ENCODE measurements at regions not wholly inside any gene's neighbourhood (a gene's known extent, or its start where the extent isn't known, plus 50 kb on each side); places are given as distances from the start of the nearest gene placed in this dataset.

DNA sequence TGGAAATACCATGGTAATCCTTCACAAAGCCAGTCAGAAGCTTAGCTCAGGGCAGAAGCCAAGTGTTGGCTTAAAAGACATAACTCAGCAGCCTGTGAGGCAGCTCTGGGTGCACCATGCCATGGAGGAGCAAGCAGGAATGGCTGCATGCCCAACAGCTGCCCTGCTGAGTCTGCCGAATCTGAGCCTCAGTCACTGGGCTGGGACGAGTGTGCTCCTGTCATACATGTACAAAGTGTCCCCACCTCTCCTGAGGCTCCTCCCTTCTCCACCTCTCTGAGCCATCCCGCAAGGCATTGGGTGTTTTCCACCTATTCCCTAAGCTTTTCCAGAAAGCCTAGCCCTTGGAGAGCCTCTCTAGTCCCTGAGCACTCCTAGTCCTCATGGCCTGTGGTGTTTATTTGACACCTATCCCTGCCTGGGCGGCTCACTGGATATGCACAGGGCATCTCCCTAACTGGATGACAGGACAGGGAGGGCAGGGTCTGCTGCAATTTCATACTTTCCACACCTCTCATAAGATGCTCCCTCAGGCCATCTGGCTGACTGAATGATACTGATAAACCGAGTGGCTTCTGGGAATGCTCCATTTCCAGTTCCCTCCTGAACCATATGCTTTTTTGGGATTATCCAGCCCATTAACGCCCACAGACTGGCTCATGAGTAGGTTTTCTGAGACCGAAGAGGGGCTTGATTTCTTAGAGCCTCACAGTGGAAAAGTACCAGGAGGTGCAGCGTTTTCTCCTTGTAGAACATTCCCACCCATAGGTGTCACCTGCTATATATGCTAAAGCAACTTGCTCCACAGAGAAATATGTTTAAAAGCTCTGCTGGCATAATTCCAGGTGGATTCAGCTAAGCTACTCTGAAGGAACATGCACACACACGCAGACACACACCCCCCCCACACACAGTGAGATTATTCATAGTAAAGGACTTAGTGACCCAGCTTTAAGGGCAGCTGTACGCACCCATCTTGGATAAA, 199.3 kb downstream of the SNX10 start:
- Mint-ChIP-seq H3K4me3 (no peak overlapping the region), H3K4me1 (no peaks in the 10 kb centered on the region), H3K27me3 (peaks cover 33% of the 10 kb centered on the region), H3K27ac (no peak overlapping the region), H3K36me3 (no peaks in the 10 kb centered on the region), H3K9me3 (no peaks in the 10 kb centered on the region)
- ATAC-seq, result no peak

DNA sequence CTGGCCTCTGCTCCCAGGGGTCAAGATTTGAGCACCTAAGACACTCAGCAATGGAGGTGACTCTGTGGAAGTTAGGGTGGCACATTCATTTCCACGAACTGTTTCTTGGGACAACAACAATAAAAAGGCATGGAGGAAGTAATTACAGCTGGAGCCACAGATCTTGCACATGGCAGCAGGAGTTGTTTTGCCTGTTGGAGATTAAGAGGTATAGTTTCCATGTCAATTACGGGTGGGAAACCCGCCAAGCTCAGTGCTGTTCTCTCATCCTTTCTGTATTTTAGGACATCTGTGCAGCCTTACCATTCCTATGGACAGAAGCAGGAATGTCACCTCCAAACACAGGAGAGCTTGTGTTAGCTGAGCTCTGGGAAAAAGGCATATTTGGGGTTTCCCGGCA, 201.2 kb downstream of the SNX10 start:
- Mint-ChIP-seq H3K4me3 (no peak overlapping the region), H3K4me1 (no peaks in the 10 kb centered on the region), H3K27me3 (peaks cover 33% of the 10 kb centered on the region), H3K9me3 (no peaks in the 10 kb centered on the region), H3K36me3 (no peaks in the 10 kb centered on the region), H3K27ac (no peak overlapping the region)
- ATAC-seq, result no peak

DNA sequence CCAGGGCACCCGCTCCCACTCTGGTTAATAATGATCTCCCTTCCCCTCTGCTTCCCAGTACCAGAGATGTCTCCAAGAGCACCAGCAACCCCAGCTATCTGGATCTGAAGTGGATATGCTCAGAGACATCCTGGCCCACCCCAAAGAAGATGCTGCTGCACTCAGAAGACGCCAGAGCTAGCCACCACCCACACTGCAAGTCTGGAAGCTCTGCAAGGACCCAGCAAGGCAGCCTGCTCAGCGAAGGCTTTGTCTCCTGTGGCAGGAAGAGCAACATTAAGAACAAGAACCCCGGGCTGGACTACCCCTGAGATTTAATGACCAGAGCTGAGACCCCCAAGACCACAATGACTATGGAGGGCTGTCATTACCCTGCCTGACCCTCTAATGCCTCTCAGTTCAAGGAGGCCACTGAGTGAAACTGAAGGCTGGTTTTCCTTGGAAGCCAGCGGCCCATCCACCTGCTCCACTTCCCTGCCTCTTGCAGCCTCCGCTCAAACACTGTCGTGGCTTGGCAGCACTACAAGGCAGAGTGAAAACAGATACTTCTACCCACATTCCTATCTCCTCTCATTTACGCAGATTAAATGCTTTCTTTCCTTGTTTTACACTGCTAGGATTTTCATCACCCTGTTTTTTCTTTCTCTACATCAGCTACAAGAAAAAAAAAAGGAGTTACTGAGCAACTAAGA, 202.2 kb downstream of the SNX10 start:
- no peaks in the 10 kb centered on the region for H3K9me3 Mint-ChIP-seq
- H3K4me1 Mint-ChIP-seq, result no peaks in the 10 kb centered on the region
- no peak for ATAC-seq
- H3K27me3 Mint-ChIP-seq, result peaks cover 23% of the 10 kb centered on the region
- H3K27ac Mint-ChIP-seq, result no peak overlapping the region
- H3K4me3 Mint-ChIP-seq, result no peak overlapping the region
- H3K36me3 Mint-ChIP-seq, result no peaks in the 10 kb centered on the region

DNA sequence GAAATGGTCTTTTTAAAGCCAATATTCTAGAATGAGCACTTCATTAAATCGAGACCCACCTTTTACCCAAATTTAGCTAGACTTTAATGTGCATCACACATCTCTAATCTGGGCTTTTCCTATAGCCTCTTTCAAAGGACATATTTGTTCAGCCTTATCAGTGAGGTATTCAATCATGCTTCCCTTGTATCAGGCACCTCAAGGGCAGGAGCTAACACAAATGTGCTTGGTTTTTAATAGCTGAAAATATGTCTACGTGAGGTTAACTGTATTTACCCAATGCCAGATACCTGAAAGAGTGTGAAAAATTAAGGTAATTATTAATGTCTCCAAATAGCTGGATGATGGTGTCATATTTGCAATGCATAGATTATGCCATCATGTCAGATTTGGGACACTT, 203.9 kb downstream of the SNX10 start:
- H3K4me1 Mint-ChIP-seq, result no peaks in the 10 kb centered on the region
- ATAC-seq, result no peak
- H3K27ac Mint-ChIP-seq, result no peak overlapping the region
- H3K27me3 Mint-ChIP-seq, result peaks cover 12% of the 10 kb centered on the region
- no peak overlapping the region for H3K4me3 Mint-ChIP-seq
- H3K36me3 Mint-ChIP-seq, result no peaks in the 10 kb centered on the region
- no peaks in the 10 kb centered on the region for H3K9me3 Mint-ChIP-seq

DNA sequence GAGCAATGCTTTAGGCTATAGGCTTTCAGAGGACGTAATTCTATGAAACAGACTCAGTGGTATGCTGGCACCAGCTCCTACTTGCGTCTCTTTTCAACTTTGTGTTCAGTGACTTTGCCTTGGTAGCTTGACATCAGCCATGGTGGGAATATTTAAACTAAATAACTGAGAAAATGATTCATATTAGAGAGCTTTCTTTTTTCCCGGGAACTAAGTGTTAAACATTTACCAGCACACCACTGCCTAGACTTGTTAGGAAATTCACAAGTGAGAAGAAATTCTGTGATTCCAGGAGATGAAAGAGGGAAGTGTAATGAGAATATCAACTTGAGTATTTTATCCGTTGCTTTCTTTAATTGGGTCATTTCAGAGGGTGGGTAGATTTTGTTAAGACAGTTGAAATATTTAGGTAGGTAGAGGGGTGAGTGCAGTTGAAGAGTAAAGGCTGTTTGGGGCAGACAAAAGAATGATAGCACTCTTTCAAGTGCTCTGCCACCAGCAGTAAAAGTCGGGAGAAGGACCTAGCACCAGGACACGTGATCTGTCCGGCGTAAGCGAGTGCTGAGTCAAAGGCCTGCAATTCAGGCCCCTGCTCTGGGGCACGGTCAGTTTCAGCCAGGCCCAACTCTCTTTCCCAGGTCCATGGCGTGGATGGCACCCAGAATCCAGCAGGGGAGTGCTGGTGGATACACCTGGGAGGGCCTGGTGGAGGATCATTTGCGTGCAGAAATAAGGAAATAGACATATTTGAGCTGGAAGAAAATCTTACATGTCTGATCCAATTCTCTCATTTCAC, 206.3 kb downstream of the SNX10 start:
- H3K36me3 Mint-ChIP-seq, result no peaks in the 10 kb centered on the region
- H3K27ac Mint-ChIP-seq, result no peak overlapping the region
- H3K27me3 Mint-ChIP-seq, result peaks cover 5% of the 10 kb centered on the region
- no peaks in the 10 kb centered on the region for H3K9me3 Mint-ChIP-seq
- no peak overlapping the region for H3K4me3 Mint-ChIP-seq
- H3K4me1 Mint-ChIP-seq, result no peaks in the 10 kb centered on the region
- no peak for ATAC-seq

DNA sequence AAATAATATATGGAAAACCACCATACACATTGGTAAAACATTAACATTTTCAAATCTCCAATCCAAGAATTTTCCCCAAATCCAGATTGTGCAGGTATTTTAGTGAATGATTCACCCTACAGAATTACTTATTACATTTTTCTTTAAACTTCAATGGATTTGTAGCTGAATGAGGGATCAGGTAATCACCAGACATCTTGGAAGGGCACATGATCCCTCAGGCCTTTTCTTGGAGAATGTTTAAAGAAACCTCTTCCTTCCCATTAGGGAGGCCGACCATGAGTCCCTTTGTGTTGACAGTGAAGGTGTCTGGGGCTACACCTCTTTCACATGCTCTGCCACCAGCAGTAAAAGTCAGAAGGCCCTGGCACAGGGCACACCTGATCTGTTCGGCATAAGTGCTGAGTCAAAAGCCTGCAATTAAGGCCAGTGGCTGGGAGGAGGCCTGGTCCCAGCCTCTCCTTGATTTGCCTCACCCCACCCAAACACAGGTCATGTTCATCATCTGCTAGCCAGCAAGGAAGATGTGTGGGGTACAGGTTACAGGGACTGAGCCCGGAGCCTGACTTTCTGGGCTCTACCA, 207.7 kb downstream of the SNX10 start:
- Mint-ChIP-seq H3K36me3 (no peaks in the 10 kb centered on the region), H3K4me3 (no peak overlapping the region), H3K9me3 (no peaks in the 10 kb centered on the region), H3K27ac (no peak overlapping the region), H3K27me3 (peaks cover 20% of the 10 kb centered on the region), H3K4me1 (no peaks in the 10 kb centered on the region)
- no peak for ATAC-seq

DNA sequence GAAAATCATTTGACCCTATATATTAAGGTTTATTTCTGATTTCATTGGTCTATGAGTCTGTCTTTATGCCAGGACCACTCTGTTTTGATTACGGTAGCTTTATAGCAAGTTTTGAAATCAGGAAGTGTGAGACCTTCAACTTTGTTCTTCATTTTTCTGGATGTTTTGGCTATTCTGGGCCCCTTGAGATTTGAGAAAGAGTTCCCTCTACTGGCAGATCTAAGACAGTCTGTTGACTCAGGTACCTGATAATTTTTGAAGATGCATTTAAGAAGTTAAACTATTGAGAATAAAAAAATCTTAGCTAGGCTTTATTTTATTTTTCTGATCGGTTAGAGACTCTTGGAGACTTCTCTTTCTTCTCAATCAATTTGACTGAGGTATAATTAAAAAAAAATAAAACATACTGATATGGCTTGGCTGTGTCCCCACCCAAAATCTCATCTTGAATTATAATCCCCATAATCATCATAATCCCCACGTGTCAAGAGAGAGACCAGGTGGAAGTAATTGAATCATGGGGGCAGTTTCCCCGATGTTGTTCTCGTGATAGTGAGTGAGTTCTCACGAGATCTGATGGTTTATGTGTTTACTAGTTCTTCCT, 209.2 kb downstream of the SNX10 start:
- no peaks in the 10 kb centered on the region for H3K9me3 Mint-ChIP-seq
- peaks cover 30% of the 10 kb centered on the region for H3K27me3 Mint-ChIP-seq
- no peaks in the 10 kb centered on the region for H3K4me1 Mint-ChIP-seq
- no peak for ATAC-seq
- H3K36me3 Mint-ChIP-seq, result no peaks in the 10 kb centered on the region
- H3K4me3 Mint-ChIP-seq, result no peak overlapping the region
- H3K27ac Mint-ChIP-seq, result no peak overlapping the region

DNA sequence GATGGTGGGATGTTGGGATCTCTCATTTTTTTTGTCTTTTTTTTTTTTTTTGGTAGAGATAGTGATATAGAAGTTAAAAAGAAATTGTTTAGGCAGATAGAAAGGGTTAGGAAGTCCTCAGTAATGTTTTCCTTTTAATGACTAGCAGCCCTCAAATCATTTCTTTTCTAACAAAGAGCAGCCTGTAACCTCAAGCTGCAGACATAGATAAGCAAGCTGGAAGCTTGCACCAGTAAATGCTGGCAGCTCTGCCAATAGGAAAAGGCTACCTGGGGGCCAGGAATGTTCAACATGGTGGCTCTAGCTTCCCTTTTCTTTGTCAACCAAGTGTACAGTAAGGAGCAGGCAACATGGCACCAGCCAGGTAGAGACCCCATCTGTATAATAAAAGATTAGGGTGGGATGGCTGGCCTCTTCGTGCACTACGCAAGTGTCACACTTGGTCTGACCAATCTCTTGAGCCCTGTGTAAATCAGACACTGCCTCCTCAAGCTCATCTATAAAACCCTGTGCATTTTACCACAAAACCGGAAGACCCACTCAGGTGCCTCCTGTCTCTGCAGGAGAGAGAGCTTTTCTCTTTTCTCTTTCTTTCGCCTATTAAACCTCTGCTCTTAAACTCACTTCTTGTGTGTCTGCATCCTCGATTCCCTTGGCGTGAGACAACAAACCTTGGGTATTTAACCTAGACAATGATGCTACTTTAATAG, 212.9 kb downstream of the SNX10 start:
- ATAC-seq, result no peak
- no peak overlapping the region for H3K27ac Mint-ChIP-seq

DNA sequence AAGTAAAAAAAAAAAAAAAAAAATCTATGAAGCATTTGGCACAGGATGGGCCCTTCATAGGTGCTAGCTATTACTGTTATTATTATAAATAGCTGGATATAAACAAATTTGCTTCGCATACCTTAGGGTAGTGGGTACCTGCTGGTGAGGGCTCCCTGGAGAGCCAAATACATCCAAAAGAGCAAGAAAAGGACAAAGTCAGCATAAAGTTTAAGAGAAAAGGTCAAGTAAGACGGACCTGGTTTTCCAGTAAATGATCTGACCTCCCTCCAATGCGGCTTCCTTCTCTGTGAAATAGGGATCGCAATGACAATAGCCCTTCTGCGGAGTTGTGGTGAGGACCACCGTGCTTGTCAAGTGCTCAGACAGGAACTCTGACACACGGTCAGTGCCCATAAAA, 214.5 kb downstream of the SNX10 start:
- Mint-ChIP-seq H3K27ac (no peak overlapping the region), H3K4me1 (no peaks in the 10 kb centered on the region), H3K27me3 (peaks cover 30% of the 10 kb centered on the region), H3K36me3 (no peaks in the 10 kb centered on the region), H3K4me3 (no peak overlapping the region), H3K9me3 (no peaks in the 10 kb centered on the region)
- ATAC-seq, result no peak

More for the DNA sequence above, 212.9 kb downstream of the SNX10 start:
- Mint-ChIP-seq H3K27me3 (peaks cover 30% of the 10 kb centered on the region), H3K4me3 (no peak overlapping the region), H3K9me3 (no peaks in the 10 kb centered on the region), H3K4me1 (no peaks in the 10 kb centered on the region), H3K36me3 (no peaks in the 10 kb centered on the region)

DNA sequence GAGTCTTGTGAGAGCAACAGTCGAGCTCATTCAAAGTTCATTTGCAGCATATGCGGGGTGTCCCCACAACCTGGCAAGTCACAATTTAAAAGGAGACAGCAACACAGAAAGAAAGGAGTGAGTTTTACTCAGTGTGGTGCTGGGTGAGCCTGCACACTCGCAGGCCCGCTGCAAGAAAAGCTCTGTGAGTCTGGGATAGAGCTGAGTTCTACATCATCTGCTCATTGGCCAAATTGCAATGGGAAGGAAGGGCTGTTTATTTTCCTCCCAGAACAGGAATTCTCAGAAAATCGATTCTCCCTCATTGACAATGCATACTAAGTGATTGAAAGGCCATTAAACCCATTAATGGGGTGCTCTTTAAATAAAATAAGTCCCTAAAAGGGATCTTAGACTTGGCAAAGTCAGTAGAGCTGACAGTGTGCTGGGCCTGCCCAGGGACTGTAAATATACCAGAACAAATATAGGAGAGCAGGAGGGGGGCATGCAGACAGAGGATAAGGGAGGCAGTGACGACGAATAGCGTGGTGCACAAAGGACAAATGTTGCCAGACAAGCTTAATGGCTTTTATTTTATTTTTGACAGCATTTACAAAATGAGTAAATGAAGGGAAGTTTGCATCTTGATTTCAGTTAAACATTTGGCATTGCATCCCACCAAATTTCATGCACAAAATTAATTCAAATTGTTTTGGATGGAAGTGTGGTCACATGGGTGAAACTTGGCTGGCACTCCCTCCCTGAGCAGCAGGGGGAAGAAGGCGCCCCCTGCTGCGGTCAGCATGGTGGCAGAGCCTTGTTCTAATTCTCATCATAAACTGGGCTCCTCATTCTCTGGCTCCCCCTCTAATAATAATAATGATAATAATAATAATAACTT, 215.7 kb downstream of the SNX10 start:
- ATAC-seq, result no peak
- Mint-ChIP-seq H3K36me3 (no peaks in the 10 kb centered on the region), H3K9me3 (no peaks in the 10 kb centered on the region), H3K4me1 (no peaks in the 10 kb centered on the region), H3K27ac (no peak overlapping the region), H3K27me3 (peaks cover 30% of the 10 kb centered on the region), H3K4me3 (no peak overlapping the region)

DNA sequence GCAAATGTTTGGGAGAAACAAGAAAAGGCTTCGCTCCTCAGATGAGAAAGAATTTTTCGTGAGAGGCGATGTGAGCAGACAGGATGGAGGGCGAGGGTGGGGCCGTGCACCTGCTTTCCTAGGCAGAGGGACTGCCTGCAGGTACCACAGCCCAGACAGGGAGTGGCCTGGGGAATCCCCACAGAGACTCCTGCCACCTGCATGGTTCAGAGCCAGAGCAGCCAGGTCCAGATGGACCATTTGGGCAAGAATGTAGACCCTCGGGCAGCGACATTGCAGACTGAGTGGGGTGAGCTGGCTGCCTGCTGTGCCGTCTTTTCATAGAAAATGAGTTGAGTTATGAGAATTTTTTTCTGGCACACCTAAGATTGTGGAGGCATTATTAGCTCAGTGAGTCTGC, 216.8 kb downstream of the SNX10 start:
- Mint-ChIP-seq H3K9me3 (no peaks in the 10 kb centered on the region), H3K4me3 (no peak overlapping the region), H3K27ac (no peak overlapping the region), H3K4me1 (no peaks in the 10 kb centered on the region), H3K27me3 (peaks cover 20% of the 10 kb centered on the region), H3K36me3 (no peaks in the 10 kb centered on the region)
- no peak for ATAC-seq

DNA sequence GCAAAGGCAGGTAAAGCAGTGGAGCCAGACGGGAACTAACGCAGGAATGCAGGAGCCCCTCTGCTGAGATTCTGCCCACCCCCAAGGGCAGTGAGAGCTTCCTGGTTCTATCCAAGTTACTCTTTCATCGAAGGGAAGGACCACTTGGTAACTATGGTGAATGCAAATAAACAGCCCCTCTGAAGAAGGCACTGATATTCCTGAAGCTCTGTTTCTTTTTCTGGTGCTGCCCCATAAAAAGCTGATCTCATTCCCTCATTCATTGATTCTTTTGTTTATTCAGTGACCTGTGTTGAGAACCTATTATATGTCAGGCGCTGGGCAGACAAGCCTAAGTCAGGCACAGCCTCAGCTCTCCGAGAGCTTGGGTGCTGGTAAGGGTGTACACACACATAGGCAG, 217.3 kb downstream of the SNX10 start:
- Mint-ChIP-seq H3K9me3 (no peaks in the 10 kb centered on the region), H3K4me3 (no peak overlapping the region), H3K36me3 (no peaks in the 10 kb centered on the region), H3K27me3 (peaks cover 15% of the 10 kb centered on the region), H3K27ac (no peak overlapping the region), H3K4me1 (no peaks in the 10 kb centered on the region)
- ATAC-seq, result no peak

DNA sequence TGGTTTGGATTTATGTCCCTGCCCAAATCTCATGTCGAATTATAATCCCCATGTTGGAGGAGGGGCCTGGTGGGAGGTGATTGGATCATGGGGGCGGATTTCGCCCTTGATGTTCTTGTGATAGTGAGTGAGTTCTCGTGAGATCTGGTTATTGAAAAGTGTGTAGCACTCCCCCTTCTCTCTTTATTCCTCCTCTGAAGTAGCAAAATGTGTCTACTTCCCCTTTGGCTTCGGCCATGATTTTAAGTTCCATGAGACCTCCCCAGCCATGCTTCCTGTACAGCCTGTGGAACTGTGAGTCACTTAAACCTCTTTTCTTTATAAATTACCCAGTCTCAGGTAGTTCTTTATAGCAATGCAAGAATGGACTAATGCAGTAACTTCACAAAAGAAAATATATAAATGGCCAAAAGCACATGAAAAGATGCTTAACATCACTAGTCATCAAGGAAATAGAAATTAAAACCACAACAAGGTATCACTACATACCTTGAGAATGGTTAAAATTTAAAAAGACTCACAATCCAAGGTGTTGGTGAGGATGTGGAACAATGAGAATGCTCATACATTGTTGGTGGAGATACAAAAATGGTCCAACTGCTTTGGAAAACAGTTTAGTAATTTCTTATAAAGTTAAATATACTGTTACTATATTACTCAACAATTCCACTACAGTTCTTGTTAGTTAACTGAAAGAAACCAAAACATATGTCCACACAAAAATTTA, 218.7 kb downstream of the SNX10 start:
- Mint-ChIP-seq H3K27ac (no peak overlapping the region), H3K36me3 (no peaks in the 10 kb centered on the region), H3K4me1 (no peaks in the 10 kb centered on the region), H3K27me3 (peaks cover under 1% of the 10 kb centered on the region), H3K4me3 (no peak overlapping the region), H3K9me3 (no peaks in the 10 kb centered on the region)
- no peak for ATAC-seq

Data from stimulated activated memory B cell treated with anti-CD40 and anti-IgM and Interleukin-4, amounts not matched to agents 10 μg/mL and 1 μg/mL and 100 μg/mL, for 72 hours (primary cell).